IPS-15b (cell line): ENCODE measurements at regions not wholly inside any gene's neighbourhood (a gene's known extent, or its start where the extent isn't known, plus 50 kb on each side); places are given as distances from the start of the nearest gene placed in this dataset.

Experiments
- H3K27me3 ChIP-seq: one replicate; pipeline ENCODE4 v1.6.1; 2013; ENCODE audit warnings: low read length; ENCODE audit not compliant: control insufficient read depth, insufficient read depth
- H3K36me3 ChIP-seq: one replicate; pipeline ENCODE4 v1.6.1; 2013; ENCODE audit warnings: low read length; ENCODE audit not compliant: control insufficient read depth, insufficient read depth
- H3K4me1 ChIP-seq: one replicate; pipeline ENCODE4 v1.6.1; 2013; ENCODE audit warnings: mild to moderate bottlenecking, low read length; ENCODE audit not compliant: control insufficient read depth, insufficient read depth
- H3K4me3 ChIP-seq: one replicate; pipeline ENCODE4 v1.5.1; 2013; ENCODE audit warnings: low read depth, low read length
- H3K9ac ChIP-seq: one replicate; pipeline ENCODE4 v1.6.1; 2013; ENCODE audit warnings: low read depth, mild to moderate bottlenecking, low read length
- H3K9me3 ChIP-seq: one replicate; pipeline ENCODE4 v1.6.1; 2013; ENCODE audit warnings: mild to moderate bottlenecking, low read length; ENCODE audit not compliant: control insufficient read depth, insufficient read depth

DNA sequence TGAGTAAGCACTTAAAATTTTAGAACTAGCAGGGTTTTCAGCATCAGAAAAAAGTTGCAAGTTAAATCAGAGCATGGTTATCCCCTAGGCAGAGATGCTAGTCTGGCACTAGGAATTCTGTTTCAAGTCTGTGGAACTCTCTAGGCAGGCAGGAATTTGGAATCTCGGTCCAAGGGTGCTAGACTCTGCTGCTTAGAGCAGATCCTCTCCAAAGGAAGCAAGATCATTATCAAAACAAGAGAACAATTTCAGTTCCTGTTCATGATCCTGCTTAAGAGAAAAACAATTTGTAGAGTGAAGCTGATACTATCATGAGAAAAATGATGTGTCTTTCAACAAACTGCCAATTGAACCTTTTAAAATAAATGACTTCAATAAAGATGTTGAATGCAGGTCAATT is 420.7 kb downstream of the KIF4B start:
- Histone ChIP-seq H3K4me1 (no peaks in the 10 kb centered on the region), H3K36me3 (no peaks in the 10 kb centered on the region), H3K9me3 (no peaks in the 10 kb centered on the region), H3K4me3 (no peak overlapping the region), H3K9ac (no peak overlapping the region), H3K27me3 (no peaks in the 10 kb centered on the region)

GRCh38 chr5:155434681-155435080 is 421.1 kb downstream of the KIF4B start:
- no peak overlapping the region for H3K9ac ChIP-seq

GRCh38 chr5:155441849-155442248 is 428.3 kb downstream of the KIF4B start:
- H3K9me3 ChIP-seq, result no peaks in the 10 kb centered on the region
- no peaks in the 10 kb centered on the region for H3K36me3 ChIP-seq
- no peaks in the 10 kb centered on the region for H3K27me3 ChIP-seq

More at GRCh38 chr5:155434681-155435080, 421.1 kb downstream of the KIF4B start:
- no peaks in the 10 kb centered on the region for H3K27me3 ChIP-seq
- no peak overlapping the region for H3K4me3 ChIP-seq
- H3K9me3 ChIP-seq, result no peaks in the 10 kb centered on the region
- H3K36me3 ChIP-seq, result no peaks in the 10 kb centered on the region
- no peaks in the 10 kb centered on the region for H3K4me1 ChIP-seq

DNA sequence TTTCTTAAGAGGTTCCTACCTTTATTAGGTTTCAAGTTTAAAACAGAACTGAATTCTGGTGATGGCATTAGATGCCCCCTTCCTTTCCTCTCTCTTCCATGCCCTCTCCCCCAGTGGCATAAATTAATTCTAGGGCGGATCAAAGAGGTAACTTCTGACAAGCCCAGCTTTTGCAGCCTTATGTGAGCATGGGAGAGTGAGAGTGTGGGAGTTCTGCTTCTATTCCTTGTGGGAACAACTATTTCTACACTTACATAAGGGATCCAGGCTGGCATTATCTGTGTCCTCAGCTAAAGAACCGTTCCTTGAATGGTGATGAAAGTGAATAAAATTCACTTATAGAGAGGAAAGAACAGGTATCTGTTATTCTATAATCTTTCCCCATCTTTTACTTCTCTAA is 437.6 kb downstream of the KIF4B start:
- no peaks in the 10 kb centered on the region for H3K4me1 ChIP-seq
- no peak overlapping the region for H3K9ac ChIP-seq
- H3K27me3 ChIP-seq, result no peaks in the 10 kb centered on the region

More at GRCh38 chr5:155441849-155442248, 428.3 kb downstream of the KIF4B start:
- no peak overlapping the region for H3K9ac ChIP-seq
- H3K4me3 ChIP-seq, result no peak overlapping the region
- no peaks in the 10 kb centered on the region for H3K4me1 ChIP-seq

DNA sequence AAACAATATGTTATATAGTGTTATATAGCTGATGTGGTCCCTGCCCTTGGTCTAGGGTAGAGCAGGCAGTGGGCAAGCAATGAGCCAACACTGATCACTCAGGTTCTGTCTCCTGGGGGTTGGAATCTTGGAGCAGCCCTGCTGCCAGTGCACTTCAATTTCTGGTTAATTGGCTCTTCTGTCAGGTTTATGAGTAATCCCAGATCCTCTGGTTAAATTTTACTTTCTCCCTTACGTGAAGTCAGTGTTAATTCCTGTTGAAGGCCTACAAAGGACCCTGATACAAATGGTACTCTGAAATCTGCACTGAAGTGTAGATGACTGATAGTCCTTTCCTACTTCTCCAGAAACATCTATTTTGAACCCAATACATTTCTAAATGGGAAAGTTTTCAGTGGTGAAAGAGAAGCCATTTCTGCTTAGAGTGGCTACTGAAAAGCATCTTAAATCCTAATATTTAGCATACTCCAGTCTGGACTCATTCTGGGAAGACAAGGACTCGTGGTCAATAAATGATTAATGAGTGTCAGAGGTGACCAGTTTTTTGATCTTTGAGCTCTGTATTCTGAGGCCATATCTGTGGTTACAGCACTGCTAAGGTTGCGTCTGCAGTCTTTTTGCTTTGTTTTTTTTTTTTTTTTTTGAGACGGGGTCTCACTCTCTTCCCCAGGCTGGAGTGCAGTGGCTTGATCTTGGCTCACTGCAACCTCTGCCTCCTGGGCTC is 442.4 kb downstream of the KIF4B start:
- Histone ChIP-seq H3K9ac (no peak overlapping the region), H3K9me3 (no peaks in the 10 kb centered on the region), H3K36me3 (no peaks in the 10 kb centered on the region), H3K4me3 (no peak overlapping the region), H3K27me3 (no peaks in the 10 kb centered on the region), H3K4me1 (no peaks in the 10 kb centered on the region)

More for the DNA sequence above, 437.6 kb downstream of the KIF4B start:
- Histone ChIP-seq H3K36me3 (no peaks in the 10 kb centered on the region), H3K9me3 (no peaks in the 10 kb centered on the region), H3K4me3 (no peak overlapping the region)

- Histone ChIP-seq H3K36me3 (no peaks in the 10 kb centered on the region), H3K4me3 (no peak overlapping the region), H3K9ac (no peak overlapping the region), H3K27me3 (no peaks in the 10 kb centered on the region), H3K9me3 (no peaks in the 10 kb centered on the region), H3K4me1 (no peaks in the 10 kb centered on the region)
These were observed 446.4 kb downstream of the KIF4B start for GRCh38 chr5:155459889-155460500.

DNA sequence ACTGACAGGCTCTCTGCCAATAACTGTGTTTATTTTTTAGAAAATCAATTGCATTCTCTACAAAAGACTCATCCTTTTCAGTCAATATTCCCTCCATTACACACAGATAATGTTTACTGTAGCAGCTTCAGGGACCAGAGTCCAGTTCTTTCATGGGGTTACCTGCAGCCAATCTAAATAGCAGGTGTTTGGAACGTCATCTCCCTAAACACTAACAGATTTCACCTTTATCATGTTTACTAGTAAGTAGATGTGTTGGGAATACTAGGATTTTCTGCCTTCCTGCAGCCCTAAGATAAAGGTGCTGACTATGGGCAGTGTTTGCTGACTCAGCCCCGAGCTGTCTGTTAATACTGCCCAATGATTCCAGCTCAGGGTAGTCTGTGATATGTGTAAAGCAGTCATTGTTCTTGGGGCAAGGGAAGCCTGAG is 447.0 kb downstream of the KIF4B start:
- H3K9ac ChIP-seq, result no peak overlapping the region
- H3K4me3 ChIP-seq, result no peak overlapping the region
- no peaks in the 10 kb centered on the region for H3K27me3 ChIP-seq
- no peaks in the 10 kb centered on the region for H3K4me1 ChIP-seq
- H3K36me3 ChIP-seq, result no peaks in the 10 kb centered on the region
- H3K9me3 ChIP-seq, result no peaks in the 10 kb centered on the region

GRCh38 chr5:155461304-155461703 is 447.7 kb downstream of the KIF4B start:
- H3K36me3 ChIP-seq, result no peaks in the 10 kb centered on the region
- H3K4me1 ChIP-seq, result no peaks in the 10 kb centered on the region
- no peak overlapping the region for H3K9ac ChIP-seq
- no peak overlapping the region for H3K4me3 ChIP-seq
- no peaks in the 10 kb centered on the region for H3K9me3 ChIP-seq
- H3K27me3 ChIP-seq, result no peaks in the 10 kb centered on the region

DNA sequence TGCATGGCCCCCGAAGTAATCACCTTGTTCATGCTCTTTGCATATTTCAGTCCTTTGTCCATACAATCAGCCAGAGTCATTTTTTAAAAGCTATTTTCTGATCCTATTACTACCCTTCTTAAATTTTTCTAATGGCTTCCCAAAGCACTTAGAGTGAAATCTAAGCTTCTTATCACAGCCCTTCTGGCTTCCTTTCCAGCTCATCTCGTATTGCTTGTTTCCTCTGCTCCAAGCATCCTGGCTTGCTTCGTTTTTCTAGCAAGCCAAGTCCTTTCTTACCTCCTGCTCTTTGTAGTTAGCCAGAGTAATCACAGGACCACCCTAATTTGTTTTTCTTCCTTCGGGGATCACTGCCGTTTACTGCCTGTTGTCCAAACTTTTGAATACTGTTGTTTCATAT is 453.3 kb downstream of the KIF4B start:
- Histone ChIP-seq H3K36me3 (no peaks in the 10 kb centered on the region), H3K27me3 (no peaks in the 10 kb centered on the region), H3K4me3 (no peak overlapping the region), H3K9ac (no peak overlapping the region), H3K4me1 (no peaks in the 10 kb centered on the region), H3K9me3 (no peaks in the 10 kb centered on the region)

- Histone ChIP-seq H3K4me3 (no peak overlapping the region), H3K9ac (no peak overlapping the region), H3K36me3 (no peaks in the 10 kb centered on the region), H3K4me1 (no peaks in the 10 kb centered on the region), H3K9me3 (no peaks in the 10 kb centered on the region), H3K27me3 (no peaks in the 10 kb centered on the region)
These were observed 457.5 kb downstream of the KIF4B start for GRCh38 chr5:155471027-155471426.

DNA sequence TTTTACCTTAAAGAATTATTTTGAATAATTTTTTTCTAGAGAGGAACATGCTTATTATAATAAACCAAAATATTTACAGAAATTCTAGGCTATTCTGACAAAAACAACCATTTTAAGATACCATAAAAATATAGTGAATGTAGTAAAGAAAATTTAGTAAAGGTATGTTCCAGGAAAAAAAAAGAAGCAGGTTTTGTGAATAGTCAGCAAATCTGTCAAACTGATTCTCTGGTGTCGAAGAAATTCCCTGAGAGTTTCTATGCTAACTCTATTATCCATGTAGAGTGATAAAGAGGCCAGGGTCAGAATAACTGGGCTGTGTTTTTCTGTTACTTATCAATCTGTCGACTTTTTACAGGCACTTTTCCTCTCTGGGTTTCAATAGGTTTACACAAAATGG is 459.2 kb downstream of the KIF4B start:
- no peaks in the 10 kb centered on the region for H3K4me1 ChIP-seq

GRCh38 chr5:155475318-155475717 is 461.8 kb downstream of the KIF4B start:
- no peaks in the 10 kb centered on the region for H3K36me3 ChIP-seq
- no peak overlapping the region for H3K9ac ChIP-seq
- no peaks in the 10 kb centered on the region for H3K9me3 ChIP-seq
- no peaks in the 10 kb centered on the region for H3K27me3 ChIP-seq
- no peak overlapping the region for H3K4me3 ChIP-seq
- H3K4me1 ChIP-seq, result no peaks in the 10 kb centered on the region

More for the DNA sequence above, 459.2 kb downstream of the KIF4B start:
- no peak overlapping the region for H3K9ac ChIP-seq
- no peak overlapping the region for H3K4me3 ChIP-seq
- no peaks in the 10 kb centered on the region for H3K9me3 ChIP-seq
- H3K36me3 ChIP-seq, result no peaks in the 10 kb centered on the region
- H3K27me3 ChIP-seq, result no peaks in the 10 kb centered on the region
